ENCODE measurements at regions not wholly inside any gene's neighbourhood (a gene's known extent, or its start where the extent isn't known, plus 50 kb on each side); places are given as distances from the start of the nearest gene placed in this dataset.

GRCh38 chr19:32257326-32258073, 87.9 kb upstream of the ZNF507 start:
- no peak for DNase-seq

DNA sequence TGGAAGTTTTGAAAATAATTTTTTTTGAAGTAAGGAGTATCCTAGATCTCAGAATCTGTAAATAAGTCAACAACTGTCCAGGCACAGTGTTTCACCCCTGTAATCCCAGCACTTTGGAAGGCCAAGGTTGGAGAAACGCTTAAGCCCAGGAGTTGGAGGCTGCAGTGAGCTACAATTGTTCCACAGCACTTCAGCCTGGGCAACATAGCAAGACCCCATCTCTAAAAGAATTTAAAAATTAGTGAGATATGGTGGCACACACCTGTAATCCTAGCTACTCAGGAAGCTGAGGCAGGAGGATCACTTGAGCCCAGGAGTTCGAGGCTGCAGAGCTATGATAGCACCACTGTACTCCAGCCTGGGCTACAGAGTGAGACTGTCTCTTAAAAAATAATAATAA, 87.2 kb upstream of the ZNF507 start:
- DNase-seq = no peak

DNA sequence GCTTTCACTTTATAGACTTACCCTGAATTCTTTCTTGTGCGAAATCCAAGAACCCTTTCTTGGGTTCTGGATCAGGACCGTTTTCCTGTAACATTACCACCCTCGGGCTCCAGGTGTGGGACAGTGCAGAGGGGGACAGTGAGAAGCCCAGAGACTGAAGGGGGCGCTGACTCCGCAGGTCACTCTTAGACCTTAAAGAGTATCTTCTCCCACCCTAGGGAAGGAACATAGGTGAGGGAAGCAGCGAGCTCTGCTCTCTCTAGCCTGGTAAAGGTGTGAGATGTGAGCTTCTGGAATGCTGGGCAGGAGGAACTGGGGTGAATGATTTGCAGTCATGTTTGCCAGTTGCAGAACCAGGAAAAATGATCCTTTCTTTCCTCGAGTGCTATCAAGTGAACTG, 80.8 kb upstream of the ZNF507 start:
- DNase-seq = no peak

DNA sequence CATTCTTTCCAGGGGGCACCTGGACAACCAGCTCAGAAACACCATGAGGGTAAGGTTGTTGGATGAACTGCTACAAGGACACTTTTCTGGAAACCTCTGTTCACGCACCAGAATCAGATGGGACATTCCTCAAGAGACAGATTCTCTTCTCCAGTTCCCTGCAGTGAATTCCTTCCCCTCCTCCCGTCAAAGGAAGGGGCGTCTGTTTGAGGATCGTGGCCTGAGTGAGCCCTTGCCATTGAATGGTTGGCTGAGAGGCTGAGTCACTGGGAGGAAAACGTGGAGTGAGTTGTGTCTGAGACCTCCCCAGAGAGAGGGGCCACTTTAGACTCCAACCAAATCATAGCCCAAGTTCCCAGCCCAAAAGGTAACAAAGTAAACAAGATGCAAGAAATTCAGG, 79.4 kb upstream of the ZNF507 start:
- no peak for DNase-seq

GRCh38 chr19:32266460-32266859, 79.0 kb upstream of the ZNF507 start:
- DNase-seq = no peak

- DNase-seq = no peak
These were observed 77.0 kb upstream of the ZNF507 start for GRCh38 chr19:32268381-32268780.

GRCh38 chr19:32269831-32270230, 75.6 kb upstream of the ZNF507 start:
- no peak for DNase-seq

- DNase-seq = no peak
These were observed 71.9 kb upstream of the ZNF507 start for GRCh38 chr19:32273483-32273882.

DNA sequence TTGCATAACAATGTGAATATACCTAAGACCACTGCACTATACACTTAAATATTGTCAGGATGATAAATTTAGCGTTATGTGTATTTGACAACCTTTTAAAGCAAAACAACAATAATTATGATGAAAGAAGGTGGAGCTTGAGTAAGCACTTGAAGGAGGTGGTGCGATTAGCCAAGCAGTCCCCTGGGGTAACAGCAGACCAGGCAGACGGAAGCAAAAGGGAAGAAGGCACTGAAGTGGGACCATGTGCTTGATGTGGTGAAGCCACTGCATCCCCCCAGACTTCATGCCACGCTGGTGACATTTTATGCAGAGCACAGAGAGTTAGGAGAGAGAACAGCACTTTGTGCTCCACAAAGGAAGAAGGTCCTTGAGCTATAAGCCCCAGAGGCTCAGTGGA, 58.3 kb upstream of the ZNF507 start:
- no peak for DNase-seq

DNA sequence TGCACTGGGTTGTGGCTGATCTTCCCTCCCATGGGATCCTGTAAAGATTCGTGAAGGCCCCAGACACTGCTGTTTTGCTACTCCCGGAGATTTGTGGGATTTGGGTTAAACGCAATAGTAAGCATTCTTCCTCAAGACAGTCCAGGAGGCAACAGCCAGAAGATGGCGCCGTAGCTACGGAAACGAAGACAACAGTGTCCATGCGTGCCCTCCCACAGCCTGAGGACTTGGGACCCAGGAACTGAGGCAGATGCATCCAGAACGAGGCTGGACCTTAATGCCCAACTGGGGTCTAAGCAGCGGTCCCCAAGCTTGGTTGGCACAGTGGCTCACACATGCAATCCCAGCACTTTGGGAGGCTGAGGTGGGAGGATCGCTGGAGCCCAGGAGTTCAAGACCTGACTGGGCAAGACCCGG, 57.6 kb upstream of the ZNF507 start:
- peak; percentile 8 for DNase-seq

DNA sequence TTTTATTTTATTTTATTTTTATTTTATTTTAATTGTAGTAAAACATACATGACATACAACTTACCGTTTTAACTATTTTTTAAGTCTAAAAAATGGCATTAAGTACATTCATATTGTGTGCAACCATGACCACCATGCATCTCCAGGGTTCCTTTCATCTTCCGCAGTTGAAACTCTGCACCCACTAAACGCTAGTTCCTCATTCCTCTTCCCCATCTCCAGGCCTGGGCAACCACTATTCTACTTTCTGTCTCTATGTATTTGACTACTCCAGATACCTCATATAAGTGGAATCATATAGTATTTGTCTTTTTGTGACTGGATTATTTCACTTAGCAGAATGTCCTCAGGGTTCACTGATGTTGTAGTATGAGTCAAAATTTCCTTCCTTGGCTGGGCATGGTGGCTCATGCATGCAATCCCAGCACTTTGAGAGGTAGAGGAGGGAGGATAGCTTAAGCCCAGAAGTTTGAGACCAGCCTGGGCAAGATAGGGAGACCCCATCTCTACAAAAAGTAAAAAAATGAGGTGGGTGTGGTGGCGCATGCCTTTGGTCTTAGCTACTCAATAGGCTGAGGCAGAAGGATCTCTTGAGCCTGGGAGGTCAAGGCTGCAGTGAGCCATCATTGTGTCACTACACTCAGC, 55.7 kb upstream of the ZNF507 start:
- no peak for DNase-seq

- no peak for DNase-seq
These were observed 53.5 kb upstream of the ZNF507 start for GRCh38 chr19:32291876-32292275.

- DNase-seq = no peak
These were observed 50.5 kb upstream of the ZNF507 start for GRCh38 chr19:32294871-32295438.
